GM19467 (cell line): ENCODE measurements at regions not wholly inside any gene's neighbourhood (a gene's known extent, or its start where the extent isn't known, plus 50 kb on each side); places are given as distances from the start of the nearest gene placed in this dataset.

Experiments
- ATAC-seq: cut with Tn5 transposase; IDR thresholded peaks from one replicate; pipeline ENCODE4 v1.9.1; 2021; ENCODE audit warnings: mild to moderate bottlenecking, moderate library complexity; ENCODE audit not compliant: unreplicated experiment

GRCh38 chr1:213371847-213372619 is 321.0 kb downstream of the RPS6KC1 start:
- no peak for ATAC-seq

- peak; percentile 81 for ATAC-seq
Measured at GRCh38 chr1:213374369-213374768, 323.3 kb downstream of the RPS6KC1 start.

- no peak for ATAC-seq
Measured at GRCh38 chr1:213375002-213375401, 324.0 kb downstream of the RPS6KC1 start.

GRCh38 chr1:213376862-213377372 is 325.9 kb downstream of the RPS6KC1 start:
- no peak for ATAC-seq

- ATAC-seq: no peak
Measured at GRCh38 chr1:213380865-213381264, 329.8 kb downstream of the RPS6KC1 start.

- no peak for ATAC-seq
Measured at GRCh38 chr1:213381572-213382084, 330.6 kb downstream of the RPS6KC1 start.

- no peak for ATAC-seq
Measured at GRCh38 chr1:213383465-213383864, 332.4 kb downstream of the RPS6KC1 start.

GRCh38 chr1:213385201-213385600 is 334.2 kb downstream of the RPS6KC1 start:
- ATAC-seq: no peak

GRCh38 chr1:213385806-213386324 is 334.8 kb downstream of the RPS6KC1 start:
- no peak for ATAC-seq

GRCh38 chr1:213387380-213388015 is 336.5 kb downstream of the RPS6KC1 start:
- no peak for ATAC-seq

GRCh38 chr1:213388199-213388598 is 337.2 kb downstream of the RPS6KC1 start:
- ATAC-seq: no peak

GRCh38 chr1:213389061-213389581 is 338.1 kb downstream of the RPS6KC1 start:
- ATAC-seq: no peak

- no peak for ATAC-seq
Measured at GRCh38 chr1:213391445-213391844, 340.4 kb downstream of the RPS6KC1 start.

- ATAC-seq: no peak
Measured at GRCh38 chr1:213393860-213394259, 342.8 kb downstream of the RPS6KC1 start.

GRCh38 chr1:213394837-213395236 is 343.8 kb downstream of the RPS6KC1 start:
- ATAC-seq: no peak

- no peak for ATAC-seq
Measured at GRCh38 chr1:213397638-213398037, 346.6 kb downstream of the RPS6KC1 start.

- no peak for ATAC-seq
Measured at GRCh38 chr1:213399695-213400094, 348.7 kb downstream of the RPS6KC1 start.

- ATAC-seq: no peak
Measured at GRCh38 chr1:213409208-213409631, 358.2 kb downstream of the RPS6KC1 start.

- no peak for ATAC-seq
Measured at GRCh38 chr1:213409971-213410370, 358.9 kb downstream of the RPS6KC1 start.

- no peak for ATAC-seq
Measured at GRCh38 chr1:213414346-213414745, 363.3 kb downstream of the RPS6KC1 start.

GRCh38 chr1:213414911-213415310 is 363.9 kb downstream of the RPS6KC1 start:
- ATAC-seq: no peak
